H9 (cell line): ENCODE measurements at regions not wholly inside any gene's neighbourhood (a gene's known extent, or its start where the extent isn't known, plus 50 kb on each side); places are given as distances from the start of the nearest gene placed in this dataset.

Experiments
- DNase-seq: peaks from one replicate; pipeline ENCODE4 v3.0.0-alpha.2; 2017
- H2AFZ ChIP-seq: one replicate; pipeline ENCODE4 v1.6.1; 2013; ENCODE audit warnings: mild to moderate bottlenecking, low read length, control low read depth, moderate library complexity
- H2AK5ac ChIP-seq: 2 replicates; pipeline ENCODE4 v1.6.1; 2013; ENCODE audit warnings: low read length, control low read depth, mixed read lengths; ENCODE audit not compliant: insufficient read length
- H2BK120ac ChIP-seq: one replicate; pipeline ENCODE4 v1.6.1; 2013; ENCODE audit warnings: low read depth, mild to moderate bottlenecking, low read length, control low read depth, inconsistent platforms; ENCODE audit not compliant: poor library complexity, severe bottlenecking
- H2BK12ac ChIP-seq: 2 replicates; pipeline ENCODE4 v1.6.1; 2013; ENCODE audit warnings: low read length, control low read depth, mixed read lengths, low read depth; ENCODE audit not compliant: insufficient read length
- H2BK15ac ChIP-seq: 2 replicates; pipeline ENCODE4 v1.6.1; 2013; ENCODE audit warnings: low read depth, low read length, control low read depth
- H2BK20ac ChIP-seq: one replicate; pipeline ENCODE4 v1.6.1; 2013; ENCODE audit warnings: low read depth, mild to moderate bottlenecking, low read length, control low read depth, inconsistent platforms; ENCODE audit not compliant: poor library complexity, severe bottlenecking
- H2BK5ac ChIP-seq: 2 replicates; pipeline ENCODE4 v1.6.1; 2013; ENCODE audit warnings: low read length, control low read depth, mixed read lengths; ENCODE audit not compliant: insufficient read length
- H3K14ac ChIP-seq: 2 replicates; pipeline ENCODE4 v1.6.1; 2013; ENCODE audit warnings: low read length, control low read depth; ENCODE audit not compliant: insufficient read depth
- H3K18ac ChIP-seq: 2 replicates; pipeline ENCODE4 v1.6.1; 2013; ENCODE audit warnings: low read depth, mild to moderate bottlenecking, mixed read lengths, low read length, control low read depth; ENCODE audit not compliant: insufficient read length
- H3K23ac ChIP-seq: 2 replicates; pipeline ENCODE4 v1.6.1; 2013; ENCODE audit warnings: low read length, control low read depth, mixed read lengths, low read depth; ENCODE audit not compliant: insufficient read length
- H3K23me2 ChIP-seq: 2 replicates; pipeline ENCODE4 v1.6.1; 2013; ENCODE audit warnings: low read depth, mild to moderate bottlenecking, mixed read lengths, low read length, control low read depth; ENCODE audit not compliant: insufficient read length, poor library complexity, severe bottlenecking
- H3K27ac ChIP-seq: 2 replicates; pipeline ENCODE4 v1.5.1; 2013; ENCODE audit warnings: low read length, control low read depth, mixed read lengths, low read depth; ENCODE audit not compliant: insufficient read length
- H3K27me3 ChIP-seq: 2 replicates; pipeline ENCODE4 v1.6.1; 2013; ENCODE audit warnings: low read length, control low read depth, inconsistent platforms; ENCODE audit not compliant: insufficient read depth
- H3K4ac ChIP-seq: 2 replicates; pipeline ENCODE4 v1.6.1; 2013; ENCODE audit warnings: low read depth, mild to moderate bottlenecking, control low read depth, inconsistent platforms, low read length, moderate library complexity
- H3K4me1 ChIP-seq: 2 replicates; pipeline ENCODE4 v1.6.1; 2013; ENCODE audit warnings: low read length, control low read depth, inconsistent platforms; ENCODE audit not compliant: insufficient read depth
- H3K4me2 ChIP-seq: 2 replicates; pipeline ENCODE4 v1.6.1; 2013; ENCODE audit warnings: low read length, control low read depth, mixed read lengths; ENCODE audit not compliant: insufficient read length, insufficient read depth
- H3K56ac ChIP-seq: 2 replicates; pipeline ENCODE4 v1.6.1; 2013; ENCODE audit warnings: low read depth, mild to moderate bottlenecking, mixed read lengths, low read length, control low read depth; ENCODE audit not compliant: insufficient read length
- H3K79me1 ChIP-seq: 2 replicates; pipeline ENCODE4 v1.6.1; 2013; ENCODE audit warnings: low read depth, mild to moderate bottlenecking, moderate library complexity, low read length, control low read depth, inconsistent platforms; ENCODE audit not compliant: insufficient read depth, poor library complexity, severe bottlenecking
- H3K79me2 ChIP-seq: 2 replicates; pipeline ENCODE4 v1.6.1; 2013; ENCODE audit warnings: low read length, control low read depth, inconsistent platforms; ENCODE audit not compliant: insufficient read depth
- H3K9ac ChIP-seq: 2 replicates; pipeline ENCODE4 v1.6.1; 2013; ENCODE audit warnings: low read length, control low read depth, mixed read lengths; ENCODE audit not compliant: insufficient read length; ENCODE audit errors: extremely low read depth
- H3K9me3 ChIP-seq: one replicate; pipeline ENCODE4 v1.6.1; 2013; ENCODE audit warnings: low read depth, low read length, inconsistent platforms; ENCODE audit not compliant: control insufficient read depth
- H3T11ph ChIP-seq: one replicate; pipeline ENCODE4 v1.6.1; 2013; ENCODE audit warnings: mild to moderate bottlenecking, low read length, control low read depth, inconsistent platforms
- H4K20me1 ChIP-seq: one replicate; pipeline ENCODE4 v1.6.1; 2013; ENCODE audit not compliant: control insufficient read depth, insufficient read length, insufficient read depth
- H4K5ac ChIP-seq: 2 replicates; pipeline ENCODE4 v1.6.1; 2013; ENCODE audit warnings: low read depth, mild to moderate bottlenecking, mixed read lengths, low read length, control low read depth; ENCODE audit not compliant: insufficient read length
- H4K8ac ChIP-seq: replicated peaks from 2 replicates; pipeline ENCODE4 v1.6.1; 2013; ENCODE audit warnings: low read length, control low read depth, mixed read lengths, low read depth; ENCODE audit not compliant: insufficient read length
- H4K91ac ChIP-seq: 2 replicates; pipeline ENCODE4 v1.6.1; 2013; ENCODE audit warnings: low read depth, mild to moderate bottlenecking, moderate library complexity, mixed read lengths, low read length, control low read depth; ENCODE audit not compliant: insufficient read length
- H3K27ac Mint-ChIP-seq, 3 experiments: 2 replicates in 2 of 3; 3 replicates in 1 of 3; pipeline ENCODE4 v1.8.0; 2020 to 2021; ENCODE audit warnings: mixed read lengths in 3 of 3, mild to moderate bottlenecking in 1 of 3, moderate library complexity in 1 of 3
- H3K27me3 Mint-ChIP-seq: 2 replicates; pipeline ENCODE4 v1.8.0; 2021; ENCODE audit warnings: low read depth, mild to moderate bottlenecking, moderate library complexity, mixed read lengths
- H3K36me3 Mint-ChIP-seq, 3 experiments: 2 replicates in 2 of 3; 3 replicates in 1 of 3; pipeline ENCODE4 v1.8.0; 2020 to 2021; ENCODE audit warnings: low read depth in 3 of 3, mixed read lengths in 3 of 3; ENCODE audit not compliant: insufficient read depth in 1 of 3
- H3K4me1 Mint-ChIP-seq, 2 experiments: 2 replicates each; pipeline ENCODE4 v1.8.0; 2020; ENCODE audit warnings: mixed read lengths in 2 of 2
- H3K4me3 Mint-ChIP-seq, 2 experiments: 2 replicates in 1 of 2; 3 replicates in 1 of 2; pipeline ENCODE4 v1.8.0; 2020 to 2021; ENCODE audit warnings: mild to moderate bottlenecking in 2 of 2, mixed read lengths in 2 of 2, moderate library complexity in 1 of 2
- H3K9me3 Mint-ChIP-seq, 2 experiments: 2 replicates in 1 of 2; 3 replicates in 1 of 2; pipeline ENCODE4 v1.8.0; 2020; ENCODE audit warnings: mild to moderate bottlenecking in 2 of 2, mixed read lengths in 2 of 2, moderate library complexity in 1 of 2
- CTCF ChIP-seq: fragments of 200-600 bp; sonication (generic); conservative IDR thresholded peaks from 3 replicates; pipeline ENCODE4 v1.8.0; 2021; ENCODE audit warnings: antibody characterized with exemption, mild to moderate bottlenecking
- WGBS: extraction: QIAGEN DNeasy Blood & Tissue Kit; methylation state at CpG from one replicate; pipeline ENCODE4 v1.1.7; 2013; ENCODE audit warnings: missing lambda C conversion rate, low lambda C conversion rate, mixed read lengths; ENCODE audit not compliant: insufficient read length; ENCODE audit errors: extremely low coverage; 5-methylcytosine and 5-hydroxymethylcytosine counted together

- no peak overlapping the region for H4K91ac ChIP-seq
- no peaks in the 10 kb centered on the region for H3K36me3 Mint-ChIP-seq
- no peaks in the 10 kb centered on the region for H3K23me2 ChIP-seq
- H3K56ac ChIP-seq: no peak overlapping the region
- H4K5ac ChIP-seq: no peak overlapping the region
- no peaks in the 10 kb centered on the region for H3K27me3 ChIP-seq
- no peaks in the 10 kb centered on the region for H3K4me1 Mint-ChIP-seq
- no peaks in the 10 kb centered on the region for H4K20me1 ChIP-seq
- no peak overlapping the region for H2BK20ac ChIP-seq
- no peak overlapping the region for H2BK120ac ChIP-seq
- no peak overlapping the region for H3K27ac Mint-ChIP-seq
- H3K27me3 Mint-ChIP-seq: no peaks in the 10 kb centered on the region
- H3K23ac ChIP-seq: no peak overlapping the region
- no peak for TF ChIP-seq CTCF
- H2AK5ac ChIP-seq: no peak overlapping the region
- no peak for DNase-seq
- H2BK15ac ChIP-seq: no peak overlapping the region
- H3K27ac ChIP-seq: no peak overlapping the region
- no peaks in the 10 kb centered on the region for H3K9me3 ChIP-seq
- H3K79me1 ChIP-seq: no peaks in the 10 kb centered on the region
- no peak overlapping the region for H2BK5ac ChIP-seq
- H3T11ph ChIP-seq: no peak overlapping the region
- H3K4me1 ChIP-seq: no peaks in the 10 kb centered on the region
- H3K9ac ChIP-seq: no peak overlapping the region
- no CpG with 5 or more reads among the region's 3 CpGs for WGBS
- H3K4ac ChIP-seq: no peak overlapping the region
- no peaks in the 10 kb centered on the region; a peak in 1 of 5 replicates for H3K9me3 Mint-ChIP-seq
- H3K4me2 ChIP-seq: no peak overlapping the region
- no peaks in the 10 kb centered on the region for H3K79me2 ChIP-seq
- no peak overlapping the region for H3K4me3 Mint-ChIP-seq
- H4K8ac ChIP-seq: no peak overlapping the region
- no peak overlapping the region for H3K14ac ChIP-seq
- H2AFZ ChIP-seq: no peak overlapping the region
- no peak overlapping the region for H3K18ac ChIP-seq
- no peak overlapping the region for H2BK12ac ChIP-seq
These were observed 428.2 kb downstream of the ATP23 start for GRCh38 chr12:58369576-58369975.
